Kidney (tissue), 13 donors: ENCODE measurements at regions not wholly inside any gene's neighbourhood (a gene's known extent, or its start where the extent isn't known, plus 50 kb on each side); places are given as distances from the start of the nearest gene placed in this dataset.
"Not testable (repeated sequence)": the region's sequence is repeated elsewhere in the genome, so short reads cannot be mapped to it uniquely, and the experiment has no call there.

Experiments
- DNase-seq, 5 donors: peaks; one replicate each; pipeline ENCODE4 v3.0.0-alpha.2; 2013 to 2020
- FAIRE-seq: peaks from 2 replicates; lab custom pipeline; 2012; peaks lifted over from hg19 to GRCh38; lab: Jason Lieb, UNC
- H3K27ac ChIP-seq, 2 donors: one replicate each; pipeline ENCODE4 v1.7.0; 2013; ENCODE audit warnings: low read depth in 2 of 2, low read length in 2 of 2, inconsistent platforms in 1 of 2
- H3K27me3 ChIP-seq: one replicate; pipeline ENCODE4 v1.7.1; 2013; ENCODE audit warnings: low read length, inconsistent platforms; ENCODE audit not compliant: control insufficient read depth, insufficient read depth
- H3K36me3 ChIP-seq, 3 donors: one replicate each; pipeline versions ENCODE4 v1.7.0 to v1.7.1; 2013; ENCODE audit warnings: low read length in 3 of 3, control low read depth in 1 of 3, inconsistent platforms in 1 of 3; ENCODE audit not compliant: insufficient read depth in 3 of 3, control insufficient read depth in 2 of 3
- H3K4me1 ChIP-seq, 3 donors: one replicate each; pipeline versions ENCODE4 v1.7.0 to v1.7.1; 2013; ENCODE audit warnings: low read length in 3 of 3, inconsistent platforms in 1 of 3, low read depth in 1 of 3; ENCODE audit not compliant: control insufficient read depth in 2 of 3, insufficient read depth in 2 of 3
- H3K4me3 ChIP-seq, 3 donors: one replicate each; pipeline versions ENCODE4 v1.7.0 to v1.8.1; 2013; ENCODE audit warnings: low read length in 3 of 3, control low read depth in 1 of 3, inconsistent platforms in 1 of 3
- H3K9ac ChIP-seq, 3 donors: one replicate each; pipeline versions ENCODE4 v1.7.0 to v1.7.1; 2013; ENCODE audit warnings: low read length in 3 of 3, control low read depth in 1 of 3, inconsistent platforms in 1 of 3
- H3K9me3 ChIP-seq, 3 donors: one replicate each; pipeline versions ENCODE4 v1.7.0 to v1.7.1; 2013; ENCODE audit warnings: low read length in 3 of 3, control low read depth in 1 of 3, inconsistent platforms in 1 of 3; ENCODE audit not compliant: control insufficient read depth in 2 of 3, insufficient read depth in 1 of 3
- intact Hi-C: fragments of 100-400 bp; cut with DNase I; formaldehyde crosslinking; loops from one replicate; pipeline ENCODE4 v1.11.1; 2022
- TF ChIP-seq, protein P1 (sequence below): IDR thresholded peaks from 3 replicates; pipeline ENCODE4 v1.5.1; 2012; ENCODE audit warnings: mild to moderate bottlenecking, moderate library complexity, borderline replicate concordance; ENCODE audit not compliant: insufficient read depth; ENCODE audit errors: extremely low read depth
- donor health status: control.
- donor health status: control.
- donor health status: control.
- donor health status: control.
- donor health status: control.
- donor health status: DM: yes; HTN: yes; CAD: no.
- donor health status: Normal renal cell carcinoma (clear cell type).

- H3K9me3 ChIP-seq, DNase-seq, H3K4me3 ChIP-seq, H3K9ac ChIP-seq, H3K36me3 ChIP-seq, FAIRE-seq, H3K4me1 ChIP-seq, intact Hi-C loops, H3K27me3 ChIP-seq, H3K27ac ChIP-seq: not testable (repeated sequence)
These were observed 81.3 kb upstream of the CMKLR1 start for GRCh38 chr12:108420421-108420820.

DNA sequence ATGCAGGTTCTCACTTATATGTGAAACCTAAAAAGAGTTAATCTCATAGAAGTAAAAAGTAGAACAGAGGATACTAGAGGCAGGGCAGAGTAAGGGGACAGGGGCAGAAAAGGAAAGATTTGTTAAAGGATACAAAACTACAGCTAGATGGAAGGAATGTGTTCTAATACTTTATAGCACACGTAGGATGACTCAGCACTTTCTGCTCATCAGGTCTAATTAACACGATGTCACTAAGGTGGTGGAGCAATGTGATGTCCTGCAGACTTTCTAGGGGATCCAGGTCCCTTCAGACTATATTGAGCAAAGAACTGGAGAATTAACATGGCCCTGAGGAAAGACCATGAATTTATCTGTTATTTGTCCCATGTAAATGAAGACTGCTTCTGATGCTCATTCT is 80.8 kb upstream of the CMKLR1 start:
- H3K4me3 ChIP-seq = no peak overlapping the region
- no peaks in the 10 kb centered on the region for H3K4me1 ChIP-seq
- no peak overlapping the region for H3K27ac ChIP-seq
- no peaks in the 10 kb centered on the region for H3K36me3 ChIP-seq
- intact Hi-C loops = no loop called here
- no peaks in the 10 kb centered on the region for H3K9me3 ChIP-seq
- H3K9ac ChIP-seq = no peak overlapping the region
- DNase-seq (no peak), FAIRE-seq (no peak)
- H3K27me3 ChIP-seq = no peaks in the 10 kb centered on the region
- TF ChIP-seq, protein P1, sequence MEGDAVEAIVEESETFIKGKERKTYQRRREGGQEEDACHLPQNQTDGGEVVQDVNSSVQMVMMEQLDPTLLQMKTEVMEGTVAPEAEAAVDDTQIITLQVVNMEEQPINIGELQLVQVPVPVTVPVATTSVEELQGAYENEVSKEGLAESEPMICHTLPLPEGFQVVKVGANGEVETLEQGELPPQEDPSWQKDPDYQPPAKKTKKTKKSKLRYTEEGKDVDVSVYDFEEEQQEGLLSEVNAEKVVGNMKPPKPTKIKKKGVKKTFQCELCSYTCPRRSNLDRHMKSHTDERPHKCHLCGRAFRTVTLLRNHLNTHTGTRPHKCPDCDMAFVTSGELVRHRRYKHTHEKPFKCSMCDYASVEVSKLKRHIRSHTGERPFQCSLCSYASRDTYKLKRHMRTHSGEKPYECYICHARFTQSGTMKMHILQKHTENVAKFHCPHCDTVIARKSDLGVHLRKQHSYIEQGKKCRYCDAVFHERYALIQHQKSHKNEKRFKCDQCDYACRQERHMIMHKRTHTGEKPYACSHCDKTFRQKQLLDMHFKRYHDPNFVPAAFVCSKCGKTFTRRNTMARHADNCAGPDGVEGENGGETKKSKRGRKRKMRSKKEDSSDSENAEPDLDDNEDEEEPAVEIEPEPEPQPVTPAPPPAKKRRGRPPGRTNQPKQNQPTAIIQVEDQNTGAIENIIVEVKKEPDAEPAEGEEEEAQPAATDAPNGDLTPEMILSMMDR = no peak

DNA sequence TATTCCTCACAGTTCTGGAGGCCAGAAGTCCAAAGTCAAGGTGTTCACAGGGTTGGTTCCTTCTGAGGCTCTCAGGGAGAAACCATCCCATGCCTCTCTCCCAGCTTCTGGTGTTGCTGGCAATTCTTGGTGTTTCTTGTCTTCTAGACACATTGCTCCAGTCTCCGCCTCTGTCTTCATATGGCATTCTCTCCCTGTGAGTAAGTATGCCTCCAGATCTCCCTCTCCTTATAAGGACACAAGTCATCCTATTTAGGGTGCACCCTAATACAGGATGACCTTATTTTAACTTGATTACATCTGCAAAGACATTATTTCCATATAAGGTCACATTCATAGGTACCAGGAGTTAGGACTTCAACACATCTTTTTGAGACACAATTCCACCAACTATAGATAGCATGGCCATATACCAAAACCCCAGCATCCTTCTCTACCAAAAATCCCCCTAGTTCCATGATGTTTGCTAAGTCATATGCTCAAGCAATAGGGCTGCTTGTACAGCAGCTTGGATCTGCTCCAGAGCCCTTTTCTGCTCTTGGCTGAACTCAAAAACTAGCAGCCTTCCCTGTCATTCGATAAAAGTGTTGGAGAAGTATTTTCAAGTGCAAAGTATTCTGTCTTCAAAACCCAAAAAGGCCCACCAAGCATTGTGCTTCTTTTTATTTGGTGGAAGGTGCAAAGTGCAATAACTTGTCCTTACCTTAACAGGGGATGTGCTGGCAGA is 79.2 kb upstream of the CMKLR1 start:
- TF ChIP-seq, protein P1 = no peak
- H3K36me3 ChIP-seq = no peaks in the 10 kb centered on the region
- no peaks in the 10 kb centered on the region for H3K4me1 ChIP-seq
- H3K9me3 ChIP-seq = no peaks in the 10 kb centered on the region
- no peak overlapping the region for H3K9ac ChIP-seq
- no peaks in the 10 kb centered on the region for H3K27me3 ChIP-seq
- no peak overlapping the region for H3K27ac ChIP-seq
- no peak overlapping the region for H3K4me3 ChIP-seq
- intact Hi-C loops = no loop called here
- no peak for FAIRE-seq
- DNase-seq = no peak

- no peaks in the 10 kb centered on the region for H3K27me3 ChIP-seq
- intact Hi-C loops = no loop called here
- H3K4me1 ChIP-seq = no peaks in the 10 kb centered on the region
- H3K36me3 ChIP-seq = no peaks in the 10 kb centered on the region
- TF ChIP-seq, protein P1 = no peak
- no peak for DNase-seq
- no peak overlapping the region for H3K27ac ChIP-seq
- H3K4me3 ChIP-seq = no peak overlapping the region
- no peak overlapping the region for H3K9ac ChIP-seq
- FAIRE-seq = no peak
- H3K9me3 ChIP-seq = no peaks in the 10 kb centered on the region
These were observed 74.9 kb upstream of the CMKLR1 start for GRCh38 chr12:108414021-108414420.
